Rectal smooth muscle tissue (tissue), 1 donor: ENCODE measurements at regions not wholly inside any gene's neighbourhood (a gene's known extent, or its start where the extent isn't known, plus 50 kb on each side); places are given as distances from the start of the nearest gene placed in this dataset.

Source experiments
- H3K27ac ChIP-seq: one replicate; pipeline ENCODE4 v1.7.0; 2013; ENCODE audit warnings: low read depth, low read length, inconsistent platforms
- H3K27me3 ChIP-seq: one replicate; pipeline ENCODE4 v1.7.0; 2013; ENCODE audit warnings: low read length; ENCODE audit not compliant: control insufficient read depth, insufficient read depth
- H3K36me3 ChIP-seq: one replicate; pipeline ENCODE4 v1.7.0; 2013; ENCODE audit warnings: low read length; ENCODE audit not compliant: control insufficient read depth, insufficient read depth
- H3K4me1 ChIP-seq: one replicate; pipeline ENCODE4 v1.7.0; 2013; ENCODE audit warnings: low read length; ENCODE audit not compliant: control insufficient read depth, insufficient read depth
- H3K4me3 ChIP-seq: one replicate; pipeline ENCODE4 v1.7.0; 2013; ENCODE audit warnings: low read length
- H3K9ac ChIP-seq: one replicate; pipeline ENCODE4 v1.7.0; 2013; ENCODE audit warnings: low read length

GRCh38 chrX:20593402-20593801 is 326.7 kb upstream of the RPS6KA3 start:
- no peaks in the 10 kb centered on the region for H3K27me3 ChIP-seq
- H3K36me3 ChIP-seq, result no peaks in the 10 kb centered on the region
- no peak overlapping the region for H3K27ac ChIP-seq
- H3K4me3 ChIP-seq, result no peak overlapping the region
- H3K4me1 ChIP-seq, result no peaks in the 10 kb centered on the region
- no peak overlapping the region for H3K9ac ChIP-seq

GRCh38 chrX:20591246-20591645 is 324.5 kb upstream of the RPS6KA3 start:
- Histone ChIP-seq H3K36me3 (no peaks in the 10 kb centered on the region), H3K27ac (no peak overlapping the region), H3K4me3 (no peak overlapping the region), H3K27me3 (no peaks in the 10 kb centered on the region), H3K9ac (no peak overlapping the region), H3K4me1 (no peaks in the 10 kb centered on the region)

- H3K27ac ChIP-seq, result no peak overlapping the region
Observed at GRCh38 chrX:20585782-20586181, 319.1 kb upstream of the RPS6KA3 start.

GRCh38 chrX:20571611-20572010 is 304.9 kb upstream of the RPS6KA3 start:
- no peak overlapping the region for H3K9ac ChIP-seq
- no peaks in the 10 kb centered on the region for H3K27me3 ChIP-seq
- no peaks in the 10 kb centered on the region for H3K4me1 ChIP-seq
- H3K27ac ChIP-seq, result no peak overlapping the region
- H3K4me3 ChIP-seq, result no peak overlapping the region
- no peaks in the 10 kb centered on the region for H3K36me3 ChIP-seq

More at GRCh38 chrX:20585782-20586181, 319.1 kb upstream of the RPS6KA3 start:
- H3K9ac ChIP-seq, result no peak overlapping the region
- no peaks in the 10 kb centered on the region for H3K27me3 ChIP-seq
- no peaks in the 10 kb centered on the region for H3K36me3 ChIP-seq
- H3K4me1 ChIP-seq, result no peaks in the 10 kb centered on the region
- no peak overlapping the region for H3K4me3 ChIP-seq

GRCh38 chrX:20567108-20567507 is 300.4 kb upstream of the RPS6KA3 start:
- no peak overlapping the region for H3K4me3 ChIP-seq
- no peaks in the 10 kb centered on the region for H3K4me1 ChIP-seq
- H3K27me3 ChIP-seq, result no peaks in the 10 kb centered on the region
- H3K9ac ChIP-seq, result no peak overlapping the region
- H3K27ac ChIP-seq, result no peak overlapping the region
- no peaks in the 10 kb centered on the region for H3K36me3 ChIP-seq

GRCh38 chrX:20547611-20548051 is 280.9 kb upstream of the RPS6KA3 start:
- no peaks in the 10 kb centered on the region for H3K4me1 ChIP-seq
- H3K4me3 ChIP-seq, result no peak overlapping the region
- H3K27ac ChIP-seq, result no peak overlapping the region
- H3K9ac ChIP-seq, result no peak overlapping the region
- no peaks in the 10 kb centered on the region for H3K27me3 ChIP-seq
- no peaks in the 10 kb centered on the region for H3K36me3 ChIP-seq

GRCh38 chrX:20545538-20545937 is 278.8 kb upstream of the RPS6KA3 start:
- Histone ChIP-seq H3K27ac (no peak overlapping the region), H3K4me1 (no peaks in the 10 kb centered on the region), H3K36me3 (no peaks in the 10 kb centered on the region), H3K27me3 (no peaks in the 10 kb centered on the region), H3K4me3 (no peak overlapping the region), H3K9ac (no peak overlapping the region)

- no peaks in the 10 kb centered on the region for H3K27me3 ChIP-seq
- no peak overlapping the region for H3K9ac ChIP-seq
- no peak overlapping the region for H3K4me3 ChIP-seq
- no peak overlapping the region for H3K27ac ChIP-seq
- no peaks in the 10 kb centered on the region for H3K4me1 ChIP-seq
- no peaks in the 10 kb centered on the region for H3K36me3 ChIP-seq
Observed at GRCh38 chrX:20542072-20542471, 275.4 kb upstream of the RPS6KA3 start.

- Histone ChIP-seq H3K27ac (no peak overlapping the region), H3K27me3 (no peaks in the 10 kb centered on the region), H3K9ac (no peak overlapping the region), H3K36me3 (no peaks in the 10 kb centered on the region), H3K4me3 (no peak overlapping the region), H3K4me1 (no peaks in the 10 kb centered on the region)
Observed at GRCh38 chrX:20538974-20539373, 272.3 kb upstream of the RPS6KA3 start.

- no peak overlapping the region for H3K9ac ChIP-seq
- H3K27me3 ChIP-seq, result no peaks in the 10 kb centered on the region
- H3K36me3 ChIP-seq, result no peaks in the 10 kb centered on the region
- no peak overlapping the region for H3K27ac ChIP-seq
- H3K4me1 ChIP-seq, result no peaks in the 10 kb centered on the region
- H3K4me3 ChIP-seq, result no peak overlapping the region
Observed at GRCh38 chrX:20531667-20532066, 265.0 kb upstream of the RPS6KA3 start.

GRCh38 chrX:20530406-20530921 is 263.8 kb upstream of the RPS6KA3 start:
- no peak overlapping the region for H3K27ac ChIP-seq
- H3K36me3 ChIP-seq, result no peaks in the 10 kb centered on the region
- H3K9ac ChIP-seq, result no peak overlapping the region
- no peak overlapping the region for H3K4me3 ChIP-seq
- no peaks in the 10 kb centered on the region for H3K4me1 ChIP-seq
- no peaks in the 10 kb centered on the region for H3K27me3 ChIP-seq

GRCh38 chrX:20529711-20530110 is 263.0 kb upstream of the RPS6KA3 start:
- Histone ChIP-seq H3K9ac (no peak overlapping the region), H3K27me3 (no peaks in the 10 kb centered on the region), H3K4me3 (no peak overlapping the region), H3K27ac (no peak overlapping the region), H3K4me1 (no peaks in the 10 kb centered on the region), H3K36me3 (no peaks in the 10 kb centered on the region)

- H3K9ac ChIP-seq, result no peak overlapping the region
- H3K4me3 ChIP-seq, result no peak overlapping the region
- H3K27ac ChIP-seq, result no peak overlapping the region
- H3K27me3 ChIP-seq, result no peaks in the 10 kb centered on the region
- no peaks in the 10 kb centered on the region for H3K36me3 ChIP-seq
- H3K4me1 ChIP-seq, result no peaks in the 10 kb centered on the region
Observed at GRCh38 chrX:20529301-20529700, 262.6 kb upstream of the RPS6KA3 start.
